ENCODE measurements at regions not wholly inside any gene's neighbourhood (a gene's known extent, or its start where the extent isn't known, plus 50 kb on each side); places are given as distances from the start of the nearest gene placed in this dataset.
"Not testable (repeated sequence)": the region's sequence is repeated elsewhere in the genome, so short reads cannot be mapped to it uniquely, and the experiment has no call there.

DNA sequence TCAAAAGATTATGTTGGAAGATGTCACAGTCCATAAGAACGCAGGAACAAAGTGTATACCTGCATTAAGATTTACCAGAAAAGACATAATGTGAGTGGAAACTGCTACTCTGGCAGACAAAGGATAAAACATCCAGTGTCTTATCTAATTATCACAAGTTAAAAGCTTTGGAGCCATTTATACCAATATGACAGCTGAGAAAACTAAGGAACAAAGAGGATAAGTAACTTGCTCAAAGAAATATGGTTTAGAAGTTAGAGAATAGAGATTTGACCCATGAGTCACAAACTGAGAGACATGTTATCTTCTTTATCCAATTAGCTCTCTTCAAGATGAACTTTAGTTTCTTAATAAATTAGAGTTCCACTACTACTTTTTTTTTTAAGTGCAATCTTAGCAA is 1473.7 kb downstream of the OTOL1 start:
- Histone ChIP-seq H3K27me3 (ENCODE audit: insufficient read depth, low read depth, severe bottlenecking) (no peaks in the 10 kb centered on the region), H3K4me3 (ENCODE audit: low read depth, low read length) (no peak overlapping the region), H3K27ac (no peak overlapping the region), H3K36me3 (no peaks in the 10 kb centered on the region), H3K9me3 (ENCODE audit: severe bottlenecking) (no peaks in the 10 kb centered on the region)
- TF ChIP-seq, protein P1, sequence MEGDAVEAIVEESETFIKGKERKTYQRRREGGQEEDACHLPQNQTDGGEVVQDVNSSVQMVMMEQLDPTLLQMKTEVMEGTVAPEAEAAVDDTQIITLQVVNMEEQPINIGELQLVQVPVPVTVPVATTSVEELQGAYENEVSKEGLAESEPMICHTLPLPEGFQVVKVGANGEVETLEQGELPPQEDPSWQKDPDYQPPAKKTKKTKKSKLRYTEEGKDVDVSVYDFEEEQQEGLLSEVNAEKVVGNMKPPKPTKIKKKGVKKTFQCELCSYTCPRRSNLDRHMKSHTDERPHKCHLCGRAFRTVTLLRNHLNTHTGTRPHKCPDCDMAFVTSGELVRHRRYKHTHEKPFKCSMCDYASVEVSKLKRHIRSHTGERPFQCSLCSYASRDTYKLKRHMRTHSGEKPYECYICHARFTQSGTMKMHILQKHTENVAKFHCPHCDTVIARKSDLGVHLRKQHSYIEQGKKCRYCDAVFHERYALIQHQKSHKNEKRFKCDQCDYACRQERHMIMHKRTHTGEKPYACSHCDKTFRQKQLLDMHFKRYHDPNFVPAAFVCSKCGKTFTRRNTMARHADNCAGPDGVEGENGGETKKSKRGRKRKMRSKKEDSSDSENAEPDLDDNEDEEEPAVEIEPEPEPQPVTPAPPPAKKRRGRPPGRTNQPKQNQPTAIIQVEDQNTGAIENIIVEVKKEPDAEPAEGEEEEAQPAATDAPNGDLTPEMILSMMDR (IDR thresholded peaks at IDR 0.05; ENCODE audit: low read depth, low read length): no peak
- DNase-seq: no peak

DNA sequence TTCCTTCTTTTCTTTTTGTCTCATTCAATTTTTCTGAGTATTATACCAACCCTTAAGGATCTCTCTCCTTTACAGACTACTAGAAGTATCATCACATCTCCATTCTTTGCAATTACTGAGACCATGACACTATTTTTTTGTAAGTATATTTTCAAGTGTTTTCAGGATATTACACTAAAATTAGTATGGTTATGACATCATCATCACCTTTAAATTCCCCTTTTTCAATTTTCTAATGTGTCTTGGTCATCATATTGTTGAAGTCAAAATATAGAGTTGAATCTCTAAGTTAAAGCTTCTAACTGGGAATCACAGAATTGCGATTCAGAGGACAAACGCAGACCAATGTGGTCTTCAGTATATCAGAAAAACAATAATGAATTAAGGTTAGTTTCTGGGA is 1475.1 kb downstream of the OTOL1 start:
- H3K27me3 ChIP-seq (ENCODE audit: insufficient read depth, low read depth, severe bottlenecking): no peaks in the 10 kb centered on the region
- TF ChIP-seq, protein P1 (IDR thresholded peaks at IDR 0.05; ENCODE audit: low read depth, low read length): no peak
- no peak overlapping the region for H3K27ac ChIP-seq
- DNase-seq: no peak
- H3K36me3 ChIP-seq: no peaks in the 10 kb centered on the region
- no peak overlapping the region for H3K4me3 ChIP-seq (ENCODE audit: low read depth, low read length)
- no peaks in the 10 kb centered on the region for H3K9me3 ChIP-seq (ENCODE audit: severe bottlenecking)

DNA sequence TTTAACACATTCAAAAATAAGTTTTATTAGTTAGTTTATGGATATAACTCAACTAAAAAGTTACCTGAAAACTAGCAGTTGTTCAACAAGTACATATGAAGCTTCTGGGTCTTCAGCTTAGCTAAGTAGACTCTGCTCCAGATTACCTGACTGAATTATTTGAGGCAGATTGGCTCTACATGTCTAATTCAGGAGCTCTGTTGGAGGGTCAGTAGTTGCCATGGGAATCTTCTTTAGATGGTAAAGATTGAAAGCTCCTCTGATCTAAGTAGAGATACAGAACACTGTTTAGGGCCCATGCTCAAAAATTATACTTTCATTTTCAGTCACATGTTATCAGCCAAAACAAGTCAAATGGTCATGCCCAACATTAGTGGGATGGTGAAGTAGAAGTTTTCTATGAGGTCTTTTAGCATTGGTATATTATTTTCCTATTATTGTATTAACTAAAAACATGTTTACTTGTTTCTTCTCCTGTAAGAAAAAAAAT is 1476.9 kb downstream of the OTOL1 start:
- no peak for DNase-seq

DNA sequence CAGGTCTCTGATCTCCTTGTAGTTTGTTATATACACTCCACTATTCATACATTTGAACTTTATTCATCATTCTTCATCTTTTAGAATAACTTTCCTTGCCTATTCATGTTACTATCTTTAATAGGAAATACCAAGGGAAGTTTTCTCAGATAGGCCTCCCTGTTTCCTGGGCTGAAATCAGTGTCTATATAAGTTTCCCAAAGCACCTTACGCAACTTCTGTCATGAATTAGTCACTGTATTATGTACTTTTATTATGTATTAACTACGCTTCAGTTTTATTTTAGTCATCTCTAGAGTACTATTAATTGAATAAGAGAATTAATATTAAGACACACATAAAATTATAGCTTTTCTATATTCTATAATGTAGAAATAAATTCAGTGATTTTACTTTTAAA is 1481.5 kb downstream of the OTOL1 start:
- no peaks in the 10 kb centered on the region for H3K9me3 ChIP-seq (ENCODE audit: severe bottlenecking)
- DNase-seq: no peak
- H3K27ac ChIP-seq: no peak overlapping the region
- no peaks in the 10 kb centered on the region for H3K36me3 ChIP-seq
- H3K4me3 ChIP-seq (ENCODE audit: low read depth, low read length): no peak overlapping the region
- H3K27me3 ChIP-seq (ENCODE audit: insufficient read depth, low read depth, severe bottlenecking): no peaks in the 10 kb centered on the region
- TF ChIP-seq, protein P1 (IDR thresholded peaks at IDR 0.05; ENCODE audit: low read depth, low read length): no peak

More for the DNA sequence above, 1476.9 kb downstream of the OTOL1 start:
- no peak overlapping the region for H3K27ac ChIP-seq
- H3K9me3 ChIP-seq (ENCODE audit: severe bottlenecking): no peaks in the 10 kb centered on the region
- H3K27me3 ChIP-seq (ENCODE audit: insufficient read depth, low read depth, severe bottlenecking): no peaks in the 10 kb centered on the region
- H3K4me3 ChIP-seq (ENCODE audit: low read depth, low read length): no peak overlapping the region
- TF ChIP-seq, protein P1 (IDR thresholded peaks at IDR 0.05; ENCODE audit: low read depth, low read length): no peak
- no peaks in the 10 kb centered on the region for H3K36me3 ChIP-seq

DNA sequence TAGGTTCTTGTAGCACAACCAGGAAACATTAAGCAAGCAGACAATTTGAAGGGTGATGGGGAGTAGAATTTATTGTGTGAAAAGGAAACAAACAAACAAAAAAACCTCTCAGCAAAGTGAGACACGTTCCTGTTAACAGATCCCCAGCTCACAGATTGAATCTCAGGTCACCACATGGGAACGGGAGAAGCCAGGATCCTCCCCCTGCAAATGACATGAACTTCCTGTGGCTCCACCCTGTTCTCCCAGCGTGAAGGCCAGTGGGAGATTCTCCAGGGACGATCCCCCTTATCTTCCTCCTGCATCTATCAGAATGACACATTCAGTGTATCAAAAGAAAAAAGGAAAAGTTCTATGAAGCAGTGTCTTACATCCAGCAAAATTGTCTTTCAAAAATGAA is 1488.1 kb downstream of the OTOL1 start:
- TF ChIP-seq, protein P1 (IDR thresholded peaks at IDR 0.05; ENCODE audit: low read depth, low read length): no peak
- Histone ChIP-seq H3K4me3 (ENCODE audit: low read depth, low read length) (no peak overlapping the region), H3K9me3 (ENCODE audit: severe bottlenecking) (no peaks in the 10 kb centered on the region), H3K27me3 (ENCODE audit: insufficient read depth, low read depth, severe bottlenecking) (no peaks in the 10 kb centered on the region), H3K36me3 (no peaks in the 10 kb centered on the region), H3K27ac (no peak overlapping the region)
- DNase-seq: no peak

DNA sequence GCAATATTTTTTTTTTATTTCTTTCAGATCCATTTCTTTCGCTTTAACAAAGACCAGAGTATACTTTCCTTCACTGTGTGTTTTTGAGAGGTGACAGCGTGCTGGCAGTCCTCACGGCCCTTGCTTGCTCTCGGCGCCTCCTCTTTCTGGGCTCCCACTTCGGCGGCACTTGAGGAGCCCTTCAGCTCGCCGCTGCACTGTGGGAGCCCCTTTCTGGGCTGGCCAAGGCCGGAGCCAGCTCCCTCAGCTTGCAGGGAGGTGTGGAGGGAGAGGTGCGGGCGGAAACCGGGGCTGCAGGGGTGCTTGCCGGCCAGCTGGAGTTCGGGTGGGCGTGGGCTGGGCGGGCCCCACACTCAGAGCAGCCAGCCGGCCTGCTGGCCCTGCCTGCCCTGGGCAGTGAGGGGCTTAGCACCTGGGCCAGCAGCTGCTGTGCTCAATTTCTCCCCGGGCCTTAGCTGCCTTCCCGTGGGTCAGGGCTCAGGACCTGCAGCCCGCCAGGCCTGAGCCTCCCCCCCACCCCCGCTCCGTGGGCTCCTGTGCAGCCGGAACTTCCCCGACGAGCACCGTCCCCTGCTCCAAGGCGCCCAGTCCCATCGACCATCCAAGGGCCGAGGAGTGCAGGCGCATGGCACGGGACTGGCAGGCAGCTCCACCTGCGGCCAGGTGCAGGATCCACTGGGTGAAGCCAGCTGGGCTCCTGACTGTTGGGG is 1490.6 kb downstream of the OTOL1 start:
- H3K9me3 ChIP-seq (ENCODE audit: severe bottlenecking); H3K27ac ChIP-seq; H3K36me3 ChIP-seq; DNase-seq; H3K4me3 ChIP-seq (ENCODE audit: low read depth, low read length); H3K27me3 ChIP-seq (ENCODE audit: insufficient read depth, low read depth, severe bottlenecking): not testable (repeated sequence)
